Vagina (tissue), 2 donors: ENCODE measurements at regions not wholly inside any gene's neighbourhood (a gene's known extent, or its start where the extent isn't known, plus 50 kb on each side); places are given as distances from the start of the nearest gene placed in this dataset.

ENCODE experiments used
- DNase-seq, 2 donors: peaks; one replicate each; pipeline ENCODE4 v3.0.0-alpha.2; 2017; ENCODE audit errors: extremely low spot score in 2 of 2
- H3K27ac ChIP-seq: fragments of 200-600 bp; sonication (generic); one replicate; pipeline ENCODE4 v1.5.1; 2019
- H3K27me3 ChIP-seq: fragments of 200-600 bp; sonication (generic); one replicate; pipeline ENCODE4 v1.5.1; 2019
- H3K36me3 ChIP-seq, 2 donors: fragments of 200-600 bp; sonication (generic); one replicate each; pipeline ENCODE4 v1.5.1; 2017 to 2019
- H3K4me1 ChIP-seq: fragments of 200-600 bp; sonication (generic); one replicate; pipeline ENCODE4 v1.5.1; 2019
- H3K4me3 ChIP-seq, 2 donors: fragments of 200-600 bp; sonication (generic); 1 replicate in 1 of 2; 2 replicates in 1 of 2; pipeline ENCODE4 v1.5.1; 2016 to 2019
- H3K9me3 ChIP-seq: fragments of 200-600 bp; sonication (generic); one replicate; pipeline ENCODE4 v1.5.1; 2019
- POLR2A ChIP-seq, 2 donors: fragments of 450-650 bp; IDR thresholded peaks; one replicate each; pipeline ENCODE4 v1.6.1; 2017; ENCODE audit warnings: antibody characterized with exemption in 2 of 2, mild to moderate bottlenecking in 2 of 2, moderate library complexity in 2 of 2
- POLR2AphosphoS5 ChIP-seq, 2 donors: sonication (generic); formaldehyde crosslinking; IDR thresholded peaks; one replicate each; pipeline ENCODE4 v1.9.0; 2017; ENCODE audit warnings: antibody characterized with exemption in 2 of 2, mild to moderate bottlenecking in 2 of 2, low read depth in 1 of 2; ENCODE audit not compliant: insufficient read depth in 1 of 2
- intact Hi-C: fragments of 100-400 bp; cut with DNase I; formaldehyde crosslinking; loops from one replicate; pipeline ENCODE4 v1.15.1; 2023
- TF ChIP-seq, protein P1 (sequence below), 3 experiments: fragments of 450-650 bp in 2 of 3; fragments of 200-600 bp in 1 of 3; sonication (generic) in 1 of 3; IDR thresholded peaks; one replicate each; pipeline ENCODE4 v1.5.1; 2017 to 2019; ENCODE audit warnings: antibody characterized with exemption in 3 of 3, mild to moderate bottlenecking in 2 of 3, moderate library complexity in 2 of 3

DNA sequence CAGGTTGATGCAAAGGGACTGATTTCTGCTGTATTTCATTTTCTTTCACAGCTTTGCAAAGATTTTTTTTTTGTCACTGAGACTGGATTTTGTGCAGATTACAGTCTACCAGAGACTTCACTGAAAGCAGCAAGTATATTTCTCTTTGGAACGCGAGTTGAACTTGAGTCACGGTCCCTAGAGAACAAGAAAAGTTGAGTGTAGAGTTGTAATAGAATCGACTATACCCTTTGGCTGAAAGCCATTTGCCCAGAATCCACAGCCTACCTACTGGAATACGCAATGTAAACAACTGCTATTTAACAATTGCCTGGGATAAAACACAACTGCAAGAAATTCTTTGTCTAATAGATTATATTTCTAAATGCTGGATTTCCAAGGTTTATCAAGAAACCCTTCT is 520.6 kb downstream of the HDGFL1 start:
- no peak overlapping the region for H3K27ac ChIP-seq
- DNase-seq, result no peak
- H3K27me3 ChIP-seq, result no peaks in the 10 kb centered on the region
- intact Hi-C loops, result no loop called here
- TF ChIP-seq POLR2AphosphoS5 (IDR thresholded peaks at IDR 0.05; ENCODE audit: insufficient read depth in 1 of 2, low read depth in 1 of 2), result no peak
- TF ChIP-seq, protein P1, sequence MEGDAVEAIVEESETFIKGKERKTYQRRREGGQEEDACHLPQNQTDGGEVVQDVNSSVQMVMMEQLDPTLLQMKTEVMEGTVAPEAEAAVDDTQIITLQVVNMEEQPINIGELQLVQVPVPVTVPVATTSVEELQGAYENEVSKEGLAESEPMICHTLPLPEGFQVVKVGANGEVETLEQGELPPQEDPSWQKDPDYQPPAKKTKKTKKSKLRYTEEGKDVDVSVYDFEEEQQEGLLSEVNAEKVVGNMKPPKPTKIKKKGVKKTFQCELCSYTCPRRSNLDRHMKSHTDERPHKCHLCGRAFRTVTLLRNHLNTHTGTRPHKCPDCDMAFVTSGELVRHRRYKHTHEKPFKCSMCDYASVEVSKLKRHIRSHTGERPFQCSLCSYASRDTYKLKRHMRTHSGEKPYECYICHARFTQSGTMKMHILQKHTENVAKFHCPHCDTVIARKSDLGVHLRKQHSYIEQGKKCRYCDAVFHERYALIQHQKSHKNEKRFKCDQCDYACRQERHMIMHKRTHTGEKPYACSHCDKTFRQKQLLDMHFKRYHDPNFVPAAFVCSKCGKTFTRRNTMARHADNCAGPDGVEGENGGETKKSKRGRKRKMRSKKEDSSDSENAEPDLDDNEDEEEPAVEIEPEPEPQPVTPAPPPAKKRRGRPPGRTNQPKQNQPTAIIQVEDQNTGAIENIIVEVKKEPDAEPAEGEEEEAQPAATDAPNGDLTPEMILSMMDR (IDR thresholded peaks at IDR 0.05), result no peak
- no peak for TF ChIP-seq POLR2A (IDR thresholded peaks at IDR 0.05)
- no peaks in the 10 kb centered on the region for H3K9me3 ChIP-seq
- H3K36me3 ChIP-seq, result no peaks in the 10 kb centered on the region
- no peak overlapping the region for H3K4me3 ChIP-seq
- H3K4me1 ChIP-seq, result no peaks in the 10 kb centered on the region

- no peaks in the 10 kb centered on the region for H3K4me1 ChIP-seq
- no peak for TF ChIP-seq POLR2A (IDR thresholded peaks at IDR 0.05)
- TF ChIP-seq POLR2AphosphoS5 (IDR thresholded peaks at IDR 0.05; ENCODE audit: insufficient read depth in 1 of 2, low read depth in 1 of 2), result no peak
- TF ChIP-seq, protein P1 (IDR thresholded peaks at IDR 0.05), result no peak
- no peak overlapping the region for H3K4me3 ChIP-seq
- no peak for DNase-seq
- no peaks in the 10 kb centered on the region for H3K9me3 ChIP-seq
- H3K27ac ChIP-seq, result no peak overlapping the region
- H3K27me3 ChIP-seq, result no peaks in the 10 kb centered on the region
- intact Hi-C loops, result no loop called here
- H3K36me3 ChIP-seq, result no peaks in the 10 kb centered on the region
Measured at GRCh38 chr6:23091795-23092194, 522.4 kb downstream of the HDGFL1 start.

DNA sequence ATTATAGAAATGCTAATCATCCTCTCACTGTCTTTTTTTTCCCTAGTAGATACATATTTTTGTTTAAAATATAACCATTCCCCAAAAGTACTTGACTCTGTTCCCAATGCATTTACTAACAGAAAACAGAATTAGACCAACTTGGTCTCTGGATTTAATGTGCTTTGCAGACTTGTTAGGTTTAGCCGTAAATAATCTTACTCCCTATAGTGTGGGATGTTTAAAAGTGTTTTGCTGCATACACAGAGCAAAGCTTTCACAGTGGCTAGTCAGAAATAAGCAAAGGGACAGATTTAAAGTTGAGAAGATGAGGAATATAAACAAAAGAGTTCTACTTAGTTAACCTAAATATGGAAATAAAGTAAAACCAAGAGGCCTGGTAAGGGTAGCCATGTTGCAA is 527.5 kb downstream of the HDGFL1 start:
- H3K9me3 ChIP-seq, result no peaks in the 10 kb centered on the region
- intact Hi-C loops, result no loop called here

GRCh38 chr6:23097566-23097965 is 528.2 kb downstream of the HDGFL1 start:
- intact Hi-C loops, result no loop called here
- Histone ChIP-seq H3K27me3 (no peaks in the 10 kb centered on the region), H3K9me3 (no peaks in the 10 kb centered on the region), H3K36me3 (no peaks in the 10 kb centered on the region), H3K4me1 (no peaks in the 10 kb centered on the region), H3K27ac (no peak overlapping the region), H3K4me3 (no peak overlapping the region)
- TF ChIP-seq POLR2AphosphoS5 (IDR thresholded peaks at IDR 0.05; ENCODE audit: insufficient read depth in 1 of 2, low read depth in 1 of 2), result no peak
- TF ChIP-seq, protein P1 (IDR thresholded peaks at IDR 0.05), result no peak
- TF ChIP-seq POLR2A (IDR thresholded peaks at IDR 0.05), result no peak
- DNase-seq, result no peak

More for the DNA sequence above, 527.5 kb downstream of the HDGFL1 start:
- H3K27ac ChIP-seq, result no peak overlapping the region
- H3K4me1 ChIP-seq, result no peaks in the 10 kb centered on the region
- no peaks in the 10 kb centered on the region for H3K27me3 ChIP-seq
- H3K4me3 ChIP-seq, result no peak overlapping the region
- TF ChIP-seq POLR2AphosphoS5 (IDR thresholded peaks at IDR 0.05; ENCODE audit: insufficient read depth in 1 of 2, low read depth in 1 of 2), result no peak
- TF ChIP-seq POLR2A (IDR thresholded peaks at IDR 0.05), result no peak
- TF ChIP-seq, protein P1 (IDR thresholded peaks at IDR 0.05), result no peak
- no peak for DNase-seq
- H3K36me3 ChIP-seq, result no peaks in the 10 kb centered on the region

GRCh38 chr6:23106951-23107350 is 537.6 kb downstream of the HDGFL1 start:
- no peaks in the 10 kb centered on the region for H3K27me3 ChIP-seq
- TF ChIP-seq, protein P1 (IDR thresholded peaks at IDR 0.05), result no peak
- TF ChIP-seq POLR2A (IDR thresholded peaks at IDR 0.05) (no peak), POLR2AphosphoS5 (IDR thresholded peaks at IDR 0.05; ENCODE audit: insufficient read depth in 1 of 2, low read depth in 1 of 2) (no peak)
- no peaks in the 10 kb centered on the region for H3K9me3 ChIP-seq
- H3K27ac ChIP-seq, result no peak overlapping the region
- intact Hi-C loops, result no loop called here
- no peaks in the 10 kb centered on the region for H3K4me1 ChIP-seq
- no peak overlapping the region for H3K4me3 ChIP-seq
- no peak for DNase-seq
- no peaks in the 10 kb centered on the region for H3K36me3 ChIP-seq
